Stimulated activated CD4-positive, alpha-beta T cell treated with anti-CD3 and anti-CD28 coated beads, Interleukin-2, amount 100 ng/mL, for 4 hours (primary cell): ENCODE measurements at regions not wholly inside any gene's neighbourhood (a gene's known extent, or its start where the extent isn't known, plus 50 kb on each side); places are given as distances from the start of the nearest gene placed in this dataset.
"Not testable (repeated sequence)": the region's sequence is repeated elsewhere in the genome, so short reads cannot be mapped to it uniquely, and the experiment has no call there.

ENCODE experiments used
- DNase-seq: peaks from one replicate; pipeline ENCODE4 v3.0.0-alpha.2; 2020; ENCODE audit warnings: low read depth

GRCh38 chr13:76829572-76830327 lies 56.5 kb downstream of the KCTD12 start:
- no peak for DNase-seq

GRCh38 chr13:76828316-76828741 lies 57.9 kb downstream of the KCTD12 start:
- DNase-seq, result no peak

GRCh38 chr13:76826527-76826926 lies 59.7 kb downstream of the KCTD12 start:
- no peak for DNase-seq

GRCh38 chr13:76825430-76825829 lies 60.8 kb downstream of the KCTD12 start:
- DNase-seq, result no peak

GRCh38 chr13:76823969-76824368 lies 62.2 kb downstream of the KCTD12 start:
- DNase-seq, result no peak

- DNase-seq, result no peak
Measured at GRCh38 chr13:76822698-76823267, 63.4 kb downstream of the KCTD12 start.

- not testable (repeated sequence) for DNase-seq
Measured at GRCh38 chr13:76821222-76821621, 65.0 kb downstream of the KCTD12 start.

- DNase-seq, result no peak
Measured at GRCh38 chr13:76820759-76821158, 65.4 kb downstream of the KCTD12 start.

- no peak for DNase-seq
Measured at GRCh38 chr13:76816394-76816793, 69.8 kb downstream of the KCTD12 start.

GRCh38 chr13:76815344-76815743 lies 70.9 kb downstream of the KCTD12 start:
- no peak for DNase-seq

- DNase-seq, result no peak
Measured at GRCh38 chr13:76813891-76814290, 72.3 kb downstream of the KCTD12 start.

- DNase-seq, result no peak
Measured at GRCh38 chr13:76813000-76813691, 73.1 kb downstream of the KCTD12 start.

- no peak for DNase-seq
Measured at GRCh38 chr13:76812206-76812897, 73.9 kb downstream of the KCTD12 start.

GRCh38 chr13:76809389-76809788 lies 76.8 kb downstream of the KCTD12 start:
- DNase-seq, result no peak

- DNase-seq, result no peak
Measured at GRCh38 chr13:76808927-76809326, 77.3 kb downstream of the KCTD12 start.

GRCh38 chr13:76804801-76805200 lies 81.4 kb downstream of the KCTD12 start:
- DNase-seq, result no peak

GRCh38 chr13:76803831-76804230 lies 82.4 kb downstream of the KCTD12 start:
- no peak for DNase-seq

GRCh38 chr13:76800943-76801342 lies 85.3 kb downstream of the KCTD12 start:
- no peak for DNase-seq

- DNase-seq, result no peak
Measured at GRCh38 chr13:76799696-76800095, 86.5 kb downstream of the KCTD12 start.

- no peak for DNase-seq
Measured at GRCh38 chr13:76798037-76798436, 88.2 kb downstream of the KCTD12 start.

- DNase-seq, result no peak
Measured at GRCh38 chr13:76797361-76797760, 88.8 kb downstream of the KCTD12 start.

GRCh38 chr13:76796851-76797250 lies 89.4 kb downstream of the KCTD12 start:
- DNase-seq, result no peak
